ENCODE measurements at regions not wholly inside any gene's neighbourhood (a gene's known extent, or its start where the extent isn't known, plus 50 kb on each side); places are given as distances from the start of the nearest gene placed in this dataset.

DNA sequence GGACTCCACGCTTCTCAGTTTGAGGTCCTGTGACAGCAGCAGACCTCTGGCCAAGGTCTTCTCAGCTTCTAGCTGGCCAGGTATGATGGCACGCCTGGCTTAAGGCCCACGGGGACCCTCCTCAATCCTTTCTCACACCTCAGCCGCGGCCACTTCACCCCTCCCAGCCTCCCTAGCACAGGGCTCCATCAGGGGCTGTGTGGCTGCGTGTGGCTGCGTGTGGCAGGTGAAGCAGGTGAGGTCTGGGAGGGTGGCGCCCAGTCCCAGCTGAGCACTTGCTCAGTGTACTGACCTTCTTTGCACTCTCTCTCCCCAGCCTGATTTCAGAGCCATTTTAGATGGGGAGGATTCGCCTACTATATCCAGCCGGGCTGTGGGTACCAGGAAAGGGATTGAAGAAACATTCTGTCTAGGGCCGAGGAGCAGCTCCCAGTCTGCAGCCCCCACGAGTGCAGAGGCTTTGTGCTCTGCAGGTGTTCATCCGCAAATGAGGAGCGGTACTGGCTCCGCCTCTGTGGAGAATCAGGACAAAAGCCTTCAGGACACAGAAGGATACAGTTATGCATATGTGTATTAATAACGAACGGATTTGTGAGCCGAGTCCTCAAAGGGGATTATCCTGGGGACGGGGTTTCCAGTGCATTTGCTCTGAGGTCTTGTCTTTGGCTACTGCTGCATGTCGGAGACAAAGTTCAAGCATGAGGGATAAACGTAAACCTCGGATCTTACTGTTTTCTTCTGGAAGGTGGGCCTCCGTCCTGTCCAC lies 236.9 kb upstream of the RAB6C start:
- TF ChIP-seq, protein P1, sequence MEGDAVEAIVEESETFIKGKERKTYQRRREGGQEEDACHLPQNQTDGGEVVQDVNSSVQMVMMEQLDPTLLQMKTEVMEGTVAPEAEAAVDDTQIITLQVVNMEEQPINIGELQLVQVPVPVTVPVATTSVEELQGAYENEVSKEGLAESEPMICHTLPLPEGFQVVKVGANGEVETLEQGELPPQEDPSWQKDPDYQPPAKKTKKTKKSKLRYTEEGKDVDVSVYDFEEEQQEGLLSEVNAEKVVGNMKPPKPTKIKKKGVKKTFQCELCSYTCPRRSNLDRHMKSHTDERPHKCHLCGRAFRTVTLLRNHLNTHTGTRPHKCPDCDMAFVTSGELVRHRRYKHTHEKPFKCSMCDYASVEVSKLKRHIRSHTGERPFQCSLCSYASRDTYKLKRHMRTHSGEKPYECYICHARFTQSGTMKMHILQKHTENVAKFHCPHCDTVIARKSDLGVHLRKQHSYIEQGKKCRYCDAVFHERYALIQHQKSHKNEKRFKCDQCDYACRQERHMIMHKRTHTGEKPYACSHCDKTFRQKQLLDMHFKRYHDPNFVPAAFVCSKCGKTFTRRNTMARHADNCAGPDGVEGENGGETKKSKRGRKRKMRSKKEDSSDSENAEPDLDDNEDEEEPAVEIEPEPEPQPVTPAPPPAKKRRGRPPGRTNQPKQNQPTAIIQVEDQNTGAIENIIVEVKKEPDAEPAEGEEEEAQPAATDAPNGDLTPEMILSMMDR (IDR thresholded peaks at IDR 0.05; ENCODE audit: low read length) = no peak
- no peak for TF ChIP-seq EZH2 (optimal IDR thresholded peaks at IDR 0.05; ENCODE audit: low read depth, low read length)
